K562 (cell line): ENCODE measurements at regions not wholly inside any gene's neighbourhood (a gene's known extent, or its start where the extent isn't known, plus 50 kb on each side); places are given as distances from the start of the nearest gene placed in this dataset.
A peak's percentile ranks its signal among the peaks of the same experiment; 100 is the strongest.

ENCODE experiments used
- ATAC-seq: fragments of 200-7000 bp; cut with Tn5 transposase; 3 replicates; pipeline ENCODE4 v1.9.1; 2020; ENCODE audit warnings: moderate library complexity
- BruUV-seq: library from RNA; stranded (reverse); fragments of 400-500 nt; replicated peaks from 2 replicates; lab custom pipeline; 2021; lab: Mats Ljungman, UMichigan
- CTCF ChIA-PET: fragments of 300-600 bp; formaldehyde crosslinking; extraction: SDS; loops from one replicate; lab custom pipeline; 2021; ENCODE audit warnings: low intra/inter-chr PET ratio; lab: Yijun Ruan, JAX
- POLR2A ChIA-PET: fragments of 300-600, 350-650 bp; sonication (Branson Sonifier 250); formaldehyde crosslinking; extraction: SDS; loops from one replicate; lab custom pipeline; 2021; ENCODE audit warnings: antibody characterized with exemption, inconsistent platforms; lab: Yijun Ruan, JAX
- DNase-seq, 4 experiments: peaks; one replicate each; pipeline versions ENCODE4 v3.0.0 to v3.0.0-alpha.2; 2011 to 2018; ENCODE audit warnings: low spot score in 3 of 4, mixed read lengths in 3 of 4; ENCODE audit errors: extremely low read depth in 1 of 4
- FAIRE-seq: peaks from 2 replicates; lab custom pipeline; 2011; peaks lifted over from hg19 to GRCh38; lab: Jason Lieb, UNC
- H2AFZ ChIP-seq: 2 replicates; pipeline ENCODE4 v1.6.0; 2011; ENCODE audit warnings: low read depth, low read length, control low read depth, inconsistent platforms
- H3K27ac ChIP-seq: fragments of 200-600 bp; 3 replicates; pipeline ENCODE4 v1.8.0; 2011; ENCODE audit warnings: low read depth, mild to moderate bottlenecking, control low read depth, inconsistent platforms, low read length, moderate library complexity, mixed read lengths; ENCODE audit errors: extremely low read depth
- H3K27me3 ChIP-seq, 2 experiments: fragments of 300-600 bp in 1 of 2; 2 replicates in 1 of 2; 3 replicates in 1 of 2; pipeline versions ENCODE4 v1.6.0 to v1.8.0; 2011; ENCODE audit warnings: inconsistent platforms in 2 of 2, low read length in 2 of 2, mild to moderate bottlenecking in 1 of 2, mixed read lengths in 1 of 2, moderate library complexity in 1 of 2; ENCODE audit not compliant: control insufficient read depth in 2 of 2, insufficient read depth in 2 of 2
- H3K36me3 ChIP-seq: fragments of 300-600 bp; 3 replicates; pipeline ENCODE4 v1.8.0; 2011; ENCODE audit warnings: mild to moderate bottlenecking, low read length, inconsistent platforms; ENCODE audit not compliant: control insufficient read depth, insufficient read depth
- H3K4me1 ChIP-seq, 2 experiments: fragments of 200-600 bp in 1 of 2; replicated peaks in 1 of 2; 2 replicates in 1 of 2; 3 replicates in 1 of 2; pipeline versions ENCODE4 v1.5.1 to v1.8.0; 2011; ENCODE audit warnings: inconsistent platforms in 2 of 2, low read length in 2 of 2, mild to moderate bottlenecking in 1 of 2, mixed read lengths in 1 of 2, moderate library complexity in 1 of 2; ENCODE audit not compliant: control insufficient read depth in 2 of 2, insufficient read depth in 2 of 2
- H3K4me2 ChIP-seq: 2 replicates; pipeline ENCODE4 v1.6.1; 2011; ENCODE audit warnings: low read length, control low read depth, inconsistent platforms, mixed read lengths; ENCODE audit not compliant: insufficient read depth
- H3K4me3 ChIP-seq: fragments of 200-600 bp; sonication (generic), shearing (Covaris generic); 2 replicates; pipeline ENCODE4 v1.5.1; 2016; ENCODE audit warnings: control low read depth, inconsistent platforms
- H3K79me2 ChIP-seq: fragments of 200-600 bp; 3 replicates; pipeline ENCODE4 v1.8.0; 2011; ENCODE audit warnings: low read length, inconsistent platforms; ENCODE audit not compliant: control insufficient read depth, insufficient read depth
- H3K9ac ChIP-seq, 2 experiments: 2 replicates each; pipeline versions ENCODE4 v1.6.0 to v1.6.1; 2011; ENCODE audit warnings: low read depth in 2 of 2, low read length in 2 of 2, control low read depth in 1 of 2, inconsistent platforms in 1 of 2, mild to moderate bottlenecking in 1 of 2, mixed read lengths in 1 of 2; ENCODE audit not compliant: insufficient read depth in 1 of 2
- H3K9me1 ChIP-seq: one replicate; pipeline ENCODE4 v1.6.0; 2011; ENCODE audit warnings: inconsistent platforms, mild to moderate bottlenecking, low read length, moderate library complexity; ENCODE audit not compliant: control insufficient read depth, insufficient read depth
- H3K9me3 ChIP-seq: replicated peaks from 2 replicates; pipeline ENCODE4 v1.5.1; 2011; ENCODE audit warnings: low read depth, low read length, inconsistent platforms; ENCODE audit not compliant: control insufficient read depth, insufficient read depth
- H4K20me1 ChIP-seq: replicated peaks from 2 replicates; pipeline ENCODE4 v1.6.1; 2011; ENCODE audit warnings: low read length, inconsistent platforms, mixed read lengths; ENCODE audit not compliant: control insufficient read depth, insufficient read depth
- ARID4B ChIP-seq: sonication (generic); formaldehyde crosslinking; IDR thresholded peaks from 2 replicates; pipeline ENCODE4 v1.8.0; 2022; ENCODE audit warnings: mild to moderate bottlenecking, missing genetic modification reagents
- ATF3 ChIP-seq, 2 experiments: fragments of 450-650 bp in 1 of 2; sonication (generic) in 1 of 2; formaldehyde crosslinking in 1 of 2; IDR thresholded peaks in 1 of 2; conservative IDR thresholded peaks in 1 of 2; 2 replicates each; pipeline versions ENCODE4 v1.6.1 to v1.8.1; 2016 to 2023; ENCODE audit warnings: mild to moderate bottlenecking in 2 of 2, moderate library complexity in 2 of 2, inconsistent platforms in 1 of 2, missing genetic modification reagents in 1 of 2
- HOXB6 ChIP-seq: fragments of 250-450 bp; sonication (Bioruptor Pico); IDR thresholded peaks from 2 replicates; pipeline ENCODE4 v1.5.1; 2022; ENCODE audit warnings: mild to moderate bottlenecking, borderline replicate concordance
- POLR3A ChIP-seq: IDR thresholded peaks from 2 replicates; pipeline ENCODE4 v1.6.1; 2011; ENCODE audit warnings: borderline replicate concordance, mild to moderate bottlenecking, moderate library complexity; ENCODE audit not compliant: insufficient read length, insufficient read depth; ENCODE audit errors: extremely low read depth
- TAF15 ChIP-seq: fragments of 200-400 bp; formaldehyde crosslinking; IDR thresholded peaks from 2 replicates; pipeline ENCODE4 v1.6.1; 2017; ENCODE audit warnings: mild to moderate bottlenecking, low read depth, low read length, moderate library complexity
- WGBS: fragments of 100-300 bp; shearing (Covaris generic); methylation state at CpG from one replicate; pipeline ENCODE4 v1.1.6; 2016; ENCODE audit warnings: low coverage, mixed read lengths; ENCODE audit not compliant: insufficient coverage; ENCODE audit errors: missing lambda C conversion rate; 5-methylcytosine and 5-hydroxymethylcytosine counted together
- in situ Hi-C: fragments of 300-500 bp; cut with MboI; formaldehyde crosslinking; loops from 4 replicates; pipeline ENCODE4 v1.15.0; 2018; ENCODE audit warnings: inconsistent platforms, mixed read lengths
- intact Hi-C: fragments of 100-400 bp; cut with micrococcal nuclease; formaldehyde crosslinking; loops from 2 replicates; pipeline ENCODE4 v1.14.2; 2022

- ChIA-PET CTCF (no interaction called here), POLR2A (interaction anchor here (1.5 kb wide), 1 partner anchor 9 kb away, joined by 4 read pairs; no protein-coding TSS in a partner anchor)
- Histone ChIP-seq H3K9me3 (no peaks in the 10 kb centered on the region), H3K9me1 (no peaks in the 10 kb centered on the region), H4K20me1 (no peaks in the 10 kb centered on the region), H3K79me2 (no peaks in the 10 kb centered on the region), H3K4me1 (no peaks in the 10 kb centered on the region), H3K9ac (no peak overlapping the region), H3K4me2 (no peak overlapping the region), H3K4me3 (no peak overlapping the region), H3K27me3 (peaks cover 0 to 8% of the 10 kb centered on the region in 2 experiments; a peak in 1 of 5 replicates), H3K27ac (no peak overlapping the region), H2AFZ (no peak overlapping the region), H3K36me3 (no peaks in the 10 kb centered on the region)
- in situ Hi-C loops (no loop called here), intact Hi-C loops (no loop called here)
- DNase-seq (no peak), FAIRE-seq (no peak), ATAC-seq (no peak)
- no TSS peak for BruUV-seq
- TF ChIP-seq HOXB6 (CRISPR knock-in tag) (no peak), TAF15 (no peak), ATF3 (IDR thresholded peaks at IDR 0.05) (0 out of 2 replicates have a peak, but pooled peaks have one; percentile 25), ATF3 (CRISPR knock-in tag; conservative IDR thresholded peaks at IDR 0.05) (no peak), ARID4B (no peak), POLR3A (no peak)
- 1% methylated on average over 6 of the region's 6 CpGs for WGBS
Measured at GRCh38 chr16:65965628-65966027, 400.9 kb upstream of the CDH5 start.
